ENCODE measurements at regions not wholly inside any gene's neighbourhood (a gene's known extent, or its start where the extent isn't known, plus 50 kb on each side); places are given as distances from the start of the nearest gene placed in this dataset.
"Not testable (repeated sequence)": the region's sequence is repeated elsewhere in the genome, so short reads cannot be mapped to it uniquely, and the experiment has no call there.

DNA sequence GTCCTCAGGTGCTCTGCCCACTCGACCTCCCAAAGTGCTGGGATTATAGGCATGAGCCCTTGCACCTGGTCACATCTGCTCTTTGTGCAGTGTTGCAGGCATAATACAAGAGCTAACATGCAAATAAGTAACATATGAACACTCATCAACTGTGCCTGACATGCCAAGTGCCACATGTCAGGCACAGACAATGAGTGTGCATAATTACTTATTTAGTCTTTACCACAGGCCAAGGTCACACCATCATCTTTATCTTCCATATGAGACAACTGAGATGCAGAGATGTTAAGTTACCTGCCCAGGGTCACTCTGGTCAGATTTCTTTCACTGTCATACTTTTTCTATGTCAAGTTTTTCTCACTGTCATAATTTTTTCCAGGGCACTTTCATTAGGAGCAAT is 126.1 kb downstream of the PPIAL4G start:
- no peak for DNase-seq (ENCODE audit: low spot score)

DNA sequence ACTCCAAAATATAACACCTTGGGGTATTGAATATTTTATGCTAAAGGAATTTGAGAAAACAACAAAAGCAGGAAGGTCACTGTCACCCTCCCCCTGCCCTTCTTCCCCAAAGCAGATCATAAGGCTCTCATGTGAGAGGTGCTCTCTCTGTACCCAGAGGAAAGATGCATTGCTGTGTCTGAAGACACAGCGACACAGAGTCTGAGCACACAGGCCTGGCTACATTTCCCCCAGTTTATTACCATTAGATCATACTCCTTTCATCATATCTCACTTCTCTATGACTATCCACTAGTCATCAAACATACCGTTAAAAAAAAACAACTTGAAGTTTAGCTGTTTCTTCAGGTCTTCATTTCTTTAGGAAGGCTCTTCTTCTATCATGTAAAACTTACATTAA is 127.1 kb downstream of the PPIAL4G start:
- no peak for DNase-seq (ENCODE audit: low spot score)

GRCh38 chr1:148354913-148355308 is 128.2 kb downstream of the PPIAL4G start:
- DNase-seq (ENCODE audit: low spot score) = no peak

DNA sequence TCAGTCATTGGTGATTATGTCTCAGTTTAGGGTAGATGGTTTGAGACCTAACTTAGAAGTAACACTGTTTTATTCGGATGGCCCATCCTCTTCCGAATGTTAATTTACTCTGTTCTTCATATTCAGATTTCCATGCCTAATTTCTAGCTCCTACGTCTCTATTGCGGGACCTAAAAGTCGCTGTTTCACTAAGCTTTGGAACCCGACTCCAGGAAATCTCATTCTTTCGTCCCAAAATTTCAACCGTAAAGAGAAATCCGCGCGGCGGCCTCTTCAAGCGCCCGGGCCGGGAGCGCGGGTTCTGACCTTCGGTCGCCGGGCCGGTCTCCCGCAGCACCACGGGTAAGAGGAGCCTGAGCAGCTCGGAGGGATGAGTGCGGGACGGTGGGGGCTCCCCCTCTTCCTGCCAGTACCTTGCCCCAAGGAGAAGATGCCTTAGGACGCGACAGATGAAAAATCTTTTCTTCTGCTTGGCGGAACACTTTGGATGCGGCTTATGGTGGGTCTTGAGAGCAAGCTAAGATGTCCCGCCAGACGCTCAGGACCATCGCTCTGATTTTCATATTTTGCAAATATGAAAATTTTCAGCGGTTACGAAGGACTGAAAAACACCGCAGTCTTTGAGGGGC is 128.7 kb downstream of the PPIAL4G start:
- DNase-seq (ENCODE audit: low spot score) = no peak

DNA sequence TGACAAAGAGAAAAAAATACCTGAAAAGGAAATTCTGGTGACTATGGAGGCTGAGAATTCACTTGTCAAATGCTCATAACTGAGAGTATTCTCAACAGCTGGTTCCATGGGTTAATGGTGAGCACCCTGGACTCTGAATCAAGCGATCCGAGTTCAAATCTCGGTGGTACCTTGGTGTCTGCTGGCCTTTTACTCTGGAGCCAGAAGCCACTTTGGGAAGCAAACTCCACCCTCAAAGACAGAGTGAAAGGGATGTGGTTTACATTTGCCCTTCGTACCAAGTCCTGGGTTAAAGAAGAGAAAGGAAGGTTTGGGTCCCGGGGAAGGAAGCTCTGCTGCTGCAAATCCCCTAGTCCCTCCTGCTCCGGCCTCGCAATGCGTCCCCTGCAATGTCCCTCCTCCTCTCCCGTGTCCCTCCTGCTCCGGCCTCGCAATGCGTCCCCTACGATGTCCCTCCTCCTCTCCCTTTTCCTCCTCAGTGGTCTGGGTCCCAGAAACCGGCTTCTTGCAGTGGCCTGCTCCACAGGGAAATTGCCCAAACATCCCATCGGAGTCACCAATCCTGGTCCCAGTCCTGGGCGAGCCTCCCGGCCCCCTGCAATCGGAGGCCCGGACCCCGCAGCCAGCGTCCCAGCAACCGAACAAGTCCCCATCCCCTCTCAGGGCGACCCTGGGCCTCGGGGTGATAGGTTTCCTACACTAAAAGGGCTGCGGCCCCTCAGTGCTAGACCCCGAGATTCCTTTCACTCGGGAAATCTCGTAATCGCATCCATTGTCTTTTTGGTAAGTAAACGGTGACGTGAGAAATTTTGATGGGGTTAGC is 129.4 kb downstream of the PPIAL4G start:
- DNase-seq (ENCODE audit: low spot score) = no peak

- no peak for DNase-seq (ENCODE audit: low spot score)
Observed at GRCh38 chr1:148352470-148353053, 130.5 kb downstream of the PPIAL4G start.

DNA sequence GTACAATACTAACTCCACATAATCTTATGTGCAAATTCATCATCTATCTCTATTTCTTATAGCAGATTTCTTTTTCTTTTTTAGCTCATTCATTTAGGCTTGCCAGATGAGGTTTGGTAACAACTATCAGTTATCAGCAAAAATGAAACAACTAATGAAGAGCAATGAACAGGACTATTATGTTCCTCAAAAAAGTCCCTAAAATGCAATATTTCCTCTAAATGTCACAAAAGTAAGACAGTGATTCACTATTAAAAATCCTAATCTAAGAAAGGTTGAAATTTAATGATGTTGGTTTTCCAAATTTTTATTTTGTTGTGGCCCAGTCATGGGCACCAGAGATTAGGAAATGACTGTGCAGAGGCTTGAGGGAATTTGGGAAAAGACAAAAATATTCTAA is 135.3 kb downstream of the PPIAL4G start:
- no peak for DNase-seq (ENCODE audit: low spot score)

DNA sequence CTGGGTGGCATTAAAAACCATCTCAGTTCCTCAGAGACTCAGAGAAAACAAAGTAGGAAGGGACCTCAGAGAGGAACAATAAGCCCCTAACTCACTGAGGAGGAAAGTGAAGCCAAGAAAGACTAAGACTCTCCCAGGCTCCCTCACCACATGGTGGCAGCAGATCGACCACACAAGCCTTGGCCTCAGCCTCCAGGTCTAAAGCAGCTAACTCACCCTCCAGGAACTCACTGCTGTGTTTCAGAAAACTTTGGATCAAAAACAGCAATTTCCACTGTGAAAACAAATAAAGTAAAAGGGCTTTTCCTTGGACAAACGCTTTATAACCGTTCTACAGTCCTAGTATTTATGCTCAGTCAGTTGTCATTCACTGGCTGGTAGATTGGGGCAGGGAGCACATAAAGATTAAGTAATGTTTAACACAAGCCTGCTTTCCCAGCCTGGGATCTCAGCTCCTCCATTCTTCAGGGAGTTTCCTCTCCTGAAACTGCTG is 137.4 kb downstream of the PPIAL4G start:
- DNase-seq (ENCODE audit: low spot score) = not testable (repeated sequence)

- DNase-seq (ENCODE audit: low spot score) = not testable (repeated sequence)
Observed at GRCh38 chr1:148344651-148345050, 138.5 kb downstream of the PPIAL4G start.

DNA sequence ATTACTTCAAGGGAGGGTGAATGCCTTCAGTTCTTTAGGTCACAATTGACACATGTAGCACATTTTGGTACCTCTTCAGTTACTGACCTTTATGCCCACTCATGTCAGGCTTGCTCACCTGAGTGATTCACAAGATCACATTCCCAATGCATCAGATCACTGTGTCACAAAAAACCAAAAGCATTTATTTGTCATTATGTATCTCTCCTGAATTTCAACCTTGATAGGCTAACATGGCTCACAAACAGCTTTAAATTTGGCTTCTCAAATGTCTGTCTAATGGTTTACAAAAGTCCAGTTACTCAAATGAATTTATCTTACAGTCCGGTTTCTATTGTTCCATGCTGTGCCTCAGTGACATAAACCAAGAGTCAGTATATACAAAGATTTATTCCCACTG is 141.4 kb downstream of the PPIAL4G start:
- not testable (repeated sequence) for DNase-seq (ENCODE audit: low spot score)

DNA sequence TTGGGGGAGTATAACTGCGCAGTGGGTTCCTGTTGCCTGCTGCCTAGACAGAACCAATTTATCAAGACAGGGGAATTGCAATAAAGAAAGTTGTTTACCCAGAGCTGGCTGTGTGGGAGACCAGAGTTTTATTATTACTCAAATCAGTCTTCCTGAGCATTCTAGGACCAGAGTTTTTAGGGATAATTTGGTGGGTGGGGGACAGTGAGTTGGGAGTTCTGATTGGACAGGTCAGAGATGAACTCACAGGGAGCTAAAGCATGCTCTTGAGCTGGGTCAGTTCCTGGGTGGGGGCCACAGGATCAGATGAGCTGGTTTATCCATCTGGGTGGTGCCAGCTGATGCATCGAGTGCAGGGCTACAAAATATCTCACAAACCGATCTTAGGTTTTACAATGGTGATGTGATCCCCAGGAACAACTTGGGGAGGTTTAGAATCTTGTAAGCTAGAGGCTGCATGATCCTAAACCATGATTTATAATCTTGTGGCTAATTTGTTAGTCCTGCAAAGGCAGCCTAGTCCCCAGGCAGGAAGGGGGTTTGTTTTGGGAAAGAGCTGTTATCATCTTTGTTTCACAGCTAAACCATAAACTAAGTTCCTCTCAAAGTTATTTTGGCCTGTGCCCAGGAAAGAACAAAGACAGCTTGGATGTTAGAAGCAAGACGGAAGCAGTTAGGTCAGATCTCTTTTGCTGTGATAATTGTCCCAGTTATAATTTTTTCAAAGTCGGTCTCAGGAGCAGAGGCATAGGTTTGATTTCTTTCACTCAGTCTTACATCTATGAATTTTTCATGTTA is 146.8 kb downstream of the PPIAL4G start:
- DNase-seq (ENCODE audit: low spot score) = not testable (repeated sequence)

GRCh38 chr1:148334339-148335130 is 148.6 kb downstream of the PPIAL4G start:
- no peak for DNase-seq (ENCODE audit: low spot score)

GRCh38 chr1:148333875-148334338 is 149.2 kb downstream of the PPIAL4G start:
- no peak for DNase-seq (ENCODE audit: low spot score)

DNA sequence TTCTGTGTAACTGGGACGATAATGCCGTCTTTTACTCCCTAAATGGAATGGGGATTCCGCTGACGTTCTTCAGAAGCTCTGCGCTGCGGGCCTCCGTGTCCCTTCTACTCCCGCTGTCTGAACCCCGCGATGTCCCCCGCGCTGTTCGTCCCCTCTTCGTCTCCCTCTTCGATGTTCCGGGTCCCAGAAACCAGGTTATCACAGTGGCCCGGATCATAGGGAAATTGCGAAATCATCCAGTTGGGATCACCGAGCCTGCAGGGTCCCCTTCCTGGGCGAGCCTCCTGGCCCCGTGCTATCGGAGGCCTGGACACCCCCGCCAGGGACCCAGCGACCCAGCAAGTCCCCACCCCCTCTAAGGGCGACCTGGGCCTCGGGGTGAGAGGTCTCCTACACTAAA is 154.2 kb downstream of the PPIAL4G start:
- DNase-seq (ENCODE audit: low spot score) = no peak

GRCh38 chr1:148325031-148325430 is 158.1 kb downstream of the PPIAL4G start:
- DNase-seq (ENCODE audit: low spot score) = not testable (repeated sequence)

GRCh38 chr1:148324465-148324864 is 158.6 kb downstream of the PPIAL4G start:
- not testable (repeated sequence) for DNase-seq (ENCODE audit: low spot score)

DNA sequence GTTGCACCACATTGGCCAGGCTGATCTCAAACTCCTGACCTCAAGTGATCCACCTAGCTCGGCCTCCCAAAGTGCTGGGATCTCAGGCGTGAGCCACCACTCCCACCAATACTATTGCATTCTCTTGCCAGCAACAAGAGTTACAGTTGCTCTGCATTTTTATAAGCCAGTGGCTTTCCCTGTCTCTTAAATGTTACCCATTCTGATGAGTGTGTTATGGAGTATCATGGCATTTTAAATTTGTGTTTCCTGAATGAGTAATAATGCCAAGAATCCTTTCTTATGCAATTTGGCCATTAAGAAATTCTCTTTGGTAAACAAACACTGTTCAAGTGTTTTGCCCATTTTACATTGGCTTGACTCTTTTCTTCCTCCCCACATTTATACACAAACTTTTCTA is 163.0 kb downstream of the PPIAL4G start:
- DNase-seq (ENCODE audit: low spot score) = not testable (repeated sequence)

DNA sequence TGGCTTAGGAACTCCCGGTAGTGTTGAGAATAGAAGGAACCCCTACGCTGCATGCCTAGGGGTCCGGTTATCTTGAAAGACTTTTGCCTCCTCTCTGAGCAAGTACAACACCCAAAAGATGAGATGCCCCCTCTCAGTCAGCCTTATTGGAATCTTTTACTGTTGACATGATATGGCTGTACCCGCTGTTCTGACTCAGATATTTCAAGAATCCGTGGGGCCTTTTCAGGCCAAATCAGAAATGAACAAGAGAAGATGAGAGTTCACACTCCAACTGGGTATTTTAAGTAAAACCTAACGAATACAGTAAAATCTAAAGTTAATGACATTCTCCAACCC is 164.2 kb downstream of the PPIAL4G start:
- DNase-seq (ENCODE audit: low spot score) = no peak

DNA sequence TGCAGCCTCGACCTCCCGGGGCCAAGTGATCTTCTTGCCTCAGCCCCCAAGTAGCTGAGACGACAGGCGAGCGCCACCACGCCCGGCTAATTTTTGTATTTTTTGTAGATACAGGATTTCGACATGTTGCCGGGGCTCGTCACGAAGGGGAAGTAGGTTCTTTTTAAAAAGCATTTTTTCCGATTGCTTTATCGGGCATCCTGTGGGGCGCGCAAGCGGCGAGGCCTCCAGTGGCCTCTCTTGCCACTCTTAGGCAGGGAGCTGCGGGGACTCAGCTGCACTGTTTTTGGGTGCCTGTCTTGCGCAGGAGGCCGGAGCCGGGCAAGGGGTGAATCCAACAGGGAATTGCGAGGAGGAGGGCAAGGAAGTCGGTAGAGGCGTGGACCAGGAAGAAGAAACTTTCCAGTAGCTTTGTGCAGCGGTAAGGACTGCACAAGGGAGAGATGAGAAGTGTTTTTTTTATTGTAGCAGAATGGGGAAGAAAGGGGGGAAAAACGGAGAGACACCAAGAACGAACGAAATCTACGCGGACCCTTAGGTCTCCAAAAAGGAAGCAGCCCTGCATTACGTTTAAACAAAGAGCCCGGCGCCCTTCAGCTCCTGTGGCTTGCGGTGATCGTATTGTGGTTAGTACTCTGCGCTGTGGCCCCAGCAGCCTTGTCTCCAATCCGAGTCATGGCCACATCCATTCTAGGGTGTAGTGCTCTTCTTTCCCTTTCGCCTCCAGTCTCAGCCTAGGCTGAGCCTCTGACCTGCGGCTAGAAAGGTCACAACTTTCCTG is 164.8 kb downstream of the PPIAL4G start:
- DNase-seq (ENCODE audit: low spot score) = no peak

DNA sequence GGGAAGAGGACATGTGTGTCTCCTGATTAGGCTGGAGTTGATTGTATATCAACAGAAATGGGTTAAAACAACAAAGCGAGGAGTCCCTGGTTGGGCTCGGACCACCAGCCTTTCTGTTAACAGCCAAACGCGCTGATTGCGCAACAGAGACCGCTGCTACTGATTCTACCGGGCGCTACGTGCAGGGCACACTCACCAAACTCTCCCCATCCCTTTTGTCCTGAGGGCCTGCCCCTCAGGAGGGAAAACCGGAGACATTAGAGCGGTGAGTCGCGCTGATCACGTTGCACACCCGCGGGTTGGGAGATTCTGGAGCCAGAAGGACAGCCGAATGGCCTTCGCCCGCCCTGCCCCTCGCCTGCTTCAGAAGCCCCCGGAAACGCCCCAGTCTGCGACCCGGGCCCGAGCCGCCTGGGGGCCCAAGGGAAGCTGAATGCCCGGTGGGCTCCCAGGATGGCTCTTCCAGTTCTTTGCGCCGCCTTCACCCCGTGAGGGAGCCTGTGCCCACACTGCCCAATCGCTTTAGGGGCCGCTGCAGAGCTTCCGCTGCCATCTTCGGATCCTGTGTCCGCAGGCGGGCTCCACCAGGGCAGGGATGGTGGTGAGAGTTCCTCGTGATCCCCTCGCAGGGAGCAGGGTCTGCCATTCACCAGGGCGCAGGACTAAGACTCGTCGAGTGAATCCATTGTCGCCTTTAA is 165.4 kb upstream of the NBPF11 start:
- DNase-seq (ENCODE audit: low spot score) = no peak

Measured in HuH-7.5 (cell line).